ENCODE measurements at regions not wholly inside any gene's neighbourhood (a gene's known extent, or its start where the extent isn't known, plus 50 kb on each side); places are given as distances from the start of the nearest gene placed in this dataset.

DNA sequence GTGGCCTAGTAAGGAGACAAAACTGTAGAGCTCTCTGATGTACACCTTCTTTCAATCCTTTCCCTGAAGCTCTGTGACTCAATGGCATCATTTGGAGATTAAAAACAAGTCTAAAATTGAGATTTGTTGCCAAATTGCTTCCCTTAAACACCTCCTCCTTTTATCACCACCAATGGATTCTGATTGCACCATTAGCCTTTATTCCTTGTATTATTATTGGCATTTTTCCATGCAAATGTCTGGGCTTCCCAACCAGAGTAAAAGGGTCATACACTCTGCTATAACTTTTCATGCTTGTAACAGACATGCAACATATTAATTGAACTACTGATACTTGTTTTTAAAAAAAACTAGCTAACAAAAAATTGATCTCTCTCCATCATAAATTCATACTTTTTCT, 124.2 kb downstream of the CCDC34 start:
- TF ChIP-seq FOXA2 (IDR thresholded peaks at IDR 0.05) (no peak), CTCF (IDR thresholded peaks at IDR 0.05; ENCODE audit: low read depth, low read length, missing input control) (no peak), YY1 (IDR thresholded peaks at IDR 0.05) (no peak), MAX (IDR thresholded peaks at IDR 0.05) (no peak), REST (IDR thresholded peaks at IDR 0.05) (no peak), NR2F2 (IDR thresholded peaks at IDR 0.05) (no peak)
